Common myeloid progenitor, CD34-positive (primary cell): ENCODE measurements at regions not wholly inside any gene's neighbourhood (a gene's known extent, or its start where the extent isn't known, plus 50 kb on each side); places are given as distances from the start of the nearest gene placed in this dataset.
"Not testable (repeated sequence)": the region's sequence is repeated elsewhere in the genome, so short reads cannot be mapped to it uniquely, and the experiment has no call there.

Experiments used
- CTCF ChIA-PET: fragments of 350-600 bp; sonication (Branson Sonifier 250); formaldehyde crosslinking; loops from one replicate; lab custom pipeline; 2021; ENCODE audit warnings: antibody characterized with exemption; lab: Charles Lee
- POLR2A ChIA-PET: fragments of 350-600 bp; sonication (Branson Sonifier 250); formaldehyde crosslinking; loops from one replicate; lab custom pipeline; 2021; ENCODE audit warnings: antibody characterized with exemption; lab: Charles Lee
- DNase-seq, 3 donors: peaks; one replicate each; pipeline versions ENCODE4 v3.0.0 to v3.0.0-alpha.2; 2013
- H3K27ac ChIP-seq, 2 experiments: 1 replicate in 1 of 2; 2 replicates in 1 of 2; pipeline ENCODE4 v1.7.0; 2013; ENCODE audit warnings: inconsistent platforms in 2 of 2, low read length in 2 of 2, mild to moderate bottlenecking in 2 of 2, low read depth in 1 of 2, moderate library complexity in 1 of 2; ENCODE audit not compliant: severe bottlenecking in 2 of 2, insufficient read depth in 1 of 2, poor library complexity in 1 of 2
- H3K27me3 ChIP-seq, 5 experiments: replicated peaks in 2 of 5; 1 replicate in 3 of 5; 2 replicates in 2 of 5; pipeline versions ENCODE4 v1.6.1 to v1.7.0; 2013; ENCODE audit warnings: low read length in 4 of 5, mild to moderate bottlenecking in 2 of 5, moderate library complexity in 2 of 5, inconsistent platforms in 1 of 5; ENCODE audit not compliant: insufficient read depth in 5 of 5, control insufficient read depth in 4 of 5
- H3K36me3 ChIP-seq, 4 experiments: 1 replicate in 2 of 4; 2 replicates in 2 of 4; pipeline versions ENCODE4 v1.6.1 to v1.7.0; 2013; ENCODE audit warnings: low read length in 3 of 4, control low read depth in 1 of 4, mild to moderate bottlenecking in 1 of 4; ENCODE audit not compliant: control insufficient read depth in 4 of 4, insufficient read depth in 4 of 4
- H3K4me1 ChIP-seq, 4 experiments: 1 replicate in 3 of 4; 2 replicates in 1 of 4; pipeline versions ENCODE4 v1.6.1 to v1.7.1; 2013; ENCODE audit warnings: low read length in 3 of 4, mild to moderate bottlenecking in 3 of 4, control low read depth in 1 of 4, inconsistent platforms in 1 of 4, moderate library complexity in 1 of 4; ENCODE audit not compliant: control insufficient read depth in 4 of 4, insufficient read depth in 4 of 4; ENCODE audit errors: control extremely low read depth in 1 of 4
- H3K4me3 ChIP-seq, 7 experiments: 1 replicate in 4 of 7; 2 replicates in 3 of 7; pipeline versions ENCODE4 v1.5.1 to v1.7.0; 2013; ENCODE audit warnings: mild to moderate bottlenecking in 7 of 7, low read length in 6 of 7, moderate library complexity in 6 of 7, inconsistent platforms in 2 of 7, low read depth in 2 of 7, control low read depth in 1 of 7; ENCODE audit not compliant: insufficient read depth in 4 of 7, control insufficient read depth in 1 of 7; ENCODE audit errors: extremely low read depth in 1 of 7
- H3K9me3 ChIP-seq, 5 experiments: 1 replicate in 4 of 5; 2 replicates in 1 of 5; pipeline versions ENCODE4 v1.6.1 to v1.7.1; 2013; ENCODE audit warnings: low read length in 4 of 5, mild to moderate bottlenecking in 2 of 5, inconsistent platforms in 1 of 5, low read depth in 1 of 5, moderate library complexity in 1 of 5; ENCODE audit not compliant: control insufficient read depth in 4 of 5, insufficient read depth in 2 of 5; ENCODE audit errors: control extremely low read depth in 1 of 5
- WGBS: methylation state at CpG from one replicate; pipeline ENCODE4 v1.1.5; 2013; ENCODE audit not compliant: insufficient coverage; 5-methylcytosine and 5-hydroxymethylcytosine counted together

- H3K27ac ChIP-seq, DNase-seq, H3K27me3 ChIP-seq, H3K4me3 ChIP-seq, H3K4me1 ChIP-seq, CTCF ChIA-PET, POLR2A ChIA-PET, H3K36me3 ChIP-seq: not testable (repeated sequence)
- WGBS: 86% methylated on average over 2 of the region's 2 CpGs
- H3K9me3 ChIP-seq: peaks cover 18 to 45% (median 24%) of the 10 kb centered on the region in 5 experiments
These were observed 1136.4 kb downstream of the RPIA start for GRCh38 chr2:89827829-89828228.

GRCh38 chr2:89828416-89828815 lies 1136.9 kb downstream of the RPIA start:
- CTCF ChIA-PET, H3K27ac ChIP-seq, H3K4me1 ChIP-seq, H3K36me3 ChIP-seq, DNase-seq, H3K4me3 ChIP-seq, POLR2A ChIA-PET, H3K27me3 ChIP-seq: not testable (repeated sequence)
- peaks cover 17 to 44% (median 24%) of the 10 kb centered on the region in 5 experiments for H3K9me3 ChIP-seq
- 73% methylated on average over 4 of the region's 4 CpGs for WGBS

- H3K27ac ChIP-seq, DNase-seq, CTCF ChIA-PET, H3K4me3 ChIP-seq, H3K27me3 ChIP-seq, POLR2A ChIA-PET, H3K36me3 ChIP-seq, H3K4me1 ChIP-seq: not testable (repeated sequence)
- 62% methylated on average over 8 of the region's 8 CpGs for WGBS
- peaks cover 11 to 45% (median 21%) of the 10 kb centered on the region in 5 experiments for H3K9me3 ChIP-seq
These were observed 1137.6 kb downstream of the RPIA start for GRCh38 chr2:89828961-89829631.

DNA sequence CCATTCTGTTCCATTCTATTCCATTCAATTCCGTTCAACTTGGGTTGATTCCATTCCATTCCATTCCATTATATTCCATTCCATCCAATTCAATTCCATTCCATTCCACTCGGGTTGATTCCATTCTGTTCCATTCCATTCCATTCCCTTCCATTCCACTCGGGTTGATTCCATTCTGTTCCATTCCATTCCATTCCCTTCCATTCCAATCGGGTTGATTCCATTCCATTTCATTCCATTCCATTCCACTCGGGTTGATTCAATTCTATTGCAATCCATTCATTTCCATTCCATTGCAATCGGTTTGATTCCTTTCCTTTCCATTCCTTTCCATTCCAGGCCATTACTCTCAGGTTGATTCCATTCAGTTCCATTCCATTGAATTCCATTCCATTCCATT lies 1138.4 kb downstream of the RPIA start:
- DNase-seq: no peak
- ChIA-PET POLR2A (no interaction called here), CTCF (no interaction called here)
- Histone ChIP-seq H3K36me3 (no peaks in the 10 kb centered on the region), H3K9me3 (peaks cover 5 to 51% (median 22%) of the 10 kb centered on the region in 5 experiments), H3K4me3 (no peak overlapping the region), H3K27ac (no peak overlapping the region), H3K27me3 (no peaks in the 10 kb centered on the region), H3K4me1 (no peaks in the 10 kb centered on the region)
- WGBS: 83% methylated on average over 6 of the region's 6 CpGs

- H3K36me3 ChIP-seq, POLR2A ChIA-PET, H3K4me1 ChIP-seq, H3K27ac ChIP-seq, H3K4me3 ChIP-seq, H3K27me3 ChIP-seq, CTCF ChIA-PET, DNase-seq: not testable (repeated sequence)
- WGBS: 76% methylated on average over 14 of the region's 14 CpGs
- H3K9me3 ChIP-seq: peaks cover 0 to 51% (median 22%) of the 10 kb centered on the region in 5 experiments
These were observed 1139.1 kb downstream of the RPIA start for GRCh38 chr2:89830341-89831218.

DNA sequence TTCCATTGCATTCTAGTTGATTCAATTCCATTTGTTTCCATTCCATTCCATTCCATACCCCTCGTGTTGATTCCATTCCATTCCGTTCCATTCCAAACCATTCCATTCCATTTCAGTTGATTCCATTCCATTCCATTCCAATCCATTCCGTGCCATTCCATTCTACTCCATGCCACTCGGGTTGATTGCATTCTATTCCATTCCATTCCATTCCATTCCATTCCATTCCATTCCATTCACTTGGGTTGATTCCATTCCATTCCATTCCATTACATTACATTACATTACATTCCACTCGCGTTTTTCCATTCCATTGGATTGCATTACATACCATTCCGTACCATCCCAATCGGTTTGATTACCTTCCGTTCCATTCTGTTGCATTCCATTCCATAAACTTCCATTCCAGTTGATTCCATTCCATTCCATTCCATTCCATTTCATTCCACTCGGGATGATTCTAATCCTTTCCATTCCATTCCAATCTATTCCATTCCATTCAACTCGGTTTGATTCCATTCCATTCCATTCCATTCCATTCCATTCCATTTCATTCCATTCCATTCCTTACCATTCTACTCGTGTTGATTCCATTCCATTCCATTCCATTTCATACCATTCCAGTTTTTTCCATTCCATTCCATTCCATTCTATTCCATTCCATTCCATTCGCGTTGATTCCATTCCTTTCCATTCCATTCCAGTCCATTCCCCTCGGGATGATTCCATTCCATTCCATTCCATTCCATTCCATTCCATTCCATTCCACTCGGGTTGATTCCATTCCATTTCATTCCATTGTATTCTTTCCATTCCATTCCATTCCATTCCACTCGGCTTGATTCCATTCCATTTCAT lies 1140.4 kb downstream of the RPIA start:
- WGBS: 77% methylated on average over 17 of the region's 17 CpGs
- Histone ChIP-seq H3K36me3 (no peaks in the 10 kb centered on the region), H3K4me1 (no peaks in the 10 kb centered on the region), H3K4me3 (no peak overlapping the region), H3K27ac (no peak overlapping the region), H3K27me3 (no peaks in the 10 kb centered on the region), H3K9me3 (peaks cover 0 to 52% (median 27%) of the 10 kb centered on the region in 5 experiments)
- ChIA-PET POLR2A (no interaction called here), CTCF (no interaction called here)
- DNase-seq: no peak
